ENCODE measurements at regions not wholly inside any gene's neighbourhood (a gene's known extent, or its start where the extent isn't known, plus 50 kb on each side); places are given as distances from the start of the nearest gene placed in this dataset.

DNA sequence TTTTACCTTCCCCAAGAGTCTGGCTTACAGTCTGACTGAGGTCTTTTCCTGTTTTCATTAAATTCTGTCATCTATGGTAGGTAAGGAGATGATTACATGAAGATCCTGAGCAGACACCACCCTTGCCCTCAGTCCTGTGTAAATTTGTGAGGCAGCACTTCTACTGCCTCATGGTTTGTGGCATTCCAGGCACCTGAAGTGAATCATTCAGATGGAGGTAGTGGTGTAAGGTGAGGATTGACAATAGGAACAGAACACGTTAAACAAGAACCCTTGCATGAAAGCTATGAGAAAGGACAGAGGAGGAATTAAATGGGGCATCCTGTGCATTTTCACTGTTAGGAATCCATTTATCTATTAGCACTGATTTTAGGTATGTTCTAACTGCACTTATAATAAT is 618.6 kb downstream of the TLL1 start:
- TF ChIP-seq POLR2A (IDR thresholded peaks at IDR 0.05) = no peak
- TF ChIP-seq, protein P1, sequence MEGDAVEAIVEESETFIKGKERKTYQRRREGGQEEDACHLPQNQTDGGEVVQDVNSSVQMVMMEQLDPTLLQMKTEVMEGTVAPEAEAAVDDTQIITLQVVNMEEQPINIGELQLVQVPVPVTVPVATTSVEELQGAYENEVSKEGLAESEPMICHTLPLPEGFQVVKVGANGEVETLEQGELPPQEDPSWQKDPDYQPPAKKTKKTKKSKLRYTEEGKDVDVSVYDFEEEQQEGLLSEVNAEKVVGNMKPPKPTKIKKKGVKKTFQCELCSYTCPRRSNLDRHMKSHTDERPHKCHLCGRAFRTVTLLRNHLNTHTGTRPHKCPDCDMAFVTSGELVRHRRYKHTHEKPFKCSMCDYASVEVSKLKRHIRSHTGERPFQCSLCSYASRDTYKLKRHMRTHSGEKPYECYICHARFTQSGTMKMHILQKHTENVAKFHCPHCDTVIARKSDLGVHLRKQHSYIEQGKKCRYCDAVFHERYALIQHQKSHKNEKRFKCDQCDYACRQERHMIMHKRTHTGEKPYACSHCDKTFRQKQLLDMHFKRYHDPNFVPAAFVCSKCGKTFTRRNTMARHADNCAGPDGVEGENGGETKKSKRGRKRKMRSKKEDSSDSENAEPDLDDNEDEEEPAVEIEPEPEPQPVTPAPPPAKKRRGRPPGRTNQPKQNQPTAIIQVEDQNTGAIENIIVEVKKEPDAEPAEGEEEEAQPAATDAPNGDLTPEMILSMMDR (IDR thresholded peaks at IDR 0.05) = no peak
- no peak for TF ChIP-seq POLR2AphosphoS5 (IDR thresholded peaks at IDR 0.05)
- Histone ChIP-seq H3K36me3 (no peaks in the 10 kb centered on the region), H3K4me3 (no peak overlapping the region), H3K9me3 (no peaks in the 10 kb centered on the region), H3K27ac (no peak overlapping the region), H3K4me1 (replicated peaks) (no peaks in the 10 kb centered on the region), H3K27me3 (replicated peaks; ENCODE audit: insufficient read depth) (no peaks in the 10 kb centered on the region)
- 69% methylated on average over 1 of the region's 1 CpG for WGBS
- no peak for DNase-seq (ENCODE audit: low spot score)
- intact Hi-C loops (cut with DNase I) = no loop called here

DNA sequence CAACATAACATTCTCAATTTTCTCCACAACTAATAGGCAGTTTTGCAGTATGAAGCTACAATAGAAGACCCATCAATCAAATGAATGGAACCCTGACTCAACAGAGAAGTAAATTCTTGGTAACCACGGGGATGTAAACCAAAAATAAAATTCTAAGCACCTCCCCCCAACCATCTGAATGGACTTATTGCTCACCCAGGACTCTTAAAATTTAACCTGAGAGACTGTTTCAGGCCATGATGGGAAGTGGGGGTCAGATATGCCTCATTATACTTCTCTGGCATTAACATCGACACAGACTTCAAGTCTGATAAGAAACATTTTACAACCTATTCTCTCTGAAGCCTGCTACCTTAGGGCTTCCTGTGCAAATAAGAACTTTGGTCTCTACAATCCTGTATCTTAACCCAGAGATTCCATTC is 620.9 kb downstream of the TLL1 start:
- DNase-seq (ENCODE audit: low spot score) = no peak
- H3K4me1 ChIP-seq (replicated peaks) = no peaks in the 10 kb centered on the region
- no peaks in the 10 kb centered on the region for H3K36me3 ChIP-seq
- WGBS = 17% methylated on average over 2 of the region's 2 CpGs
- H3K4me3 ChIP-seq = no peak overlapping the region
- intact Hi-C loops (cut with DNase I) = no loop called here
- TF ChIP-seq POLR2AphosphoS5 (IDR thresholded peaks at IDR 0.05) = no peak
- no peak for TF ChIP-seq POLR2A (IDR thresholded peaks at IDR 0.05)
- TF ChIP-seq, protein P1 (IDR thresholded peaks at IDR 0.05) = no peak
- H3K27ac ChIP-seq = no peak overlapping the region
- no peaks in the 10 kb centered on the region for H3K9me3 ChIP-seq
- H3K27me3 ChIP-seq (replicated peaks; ENCODE audit: insufficient read depth) = no peaks in the 10 kb centered on the region

DNA sequence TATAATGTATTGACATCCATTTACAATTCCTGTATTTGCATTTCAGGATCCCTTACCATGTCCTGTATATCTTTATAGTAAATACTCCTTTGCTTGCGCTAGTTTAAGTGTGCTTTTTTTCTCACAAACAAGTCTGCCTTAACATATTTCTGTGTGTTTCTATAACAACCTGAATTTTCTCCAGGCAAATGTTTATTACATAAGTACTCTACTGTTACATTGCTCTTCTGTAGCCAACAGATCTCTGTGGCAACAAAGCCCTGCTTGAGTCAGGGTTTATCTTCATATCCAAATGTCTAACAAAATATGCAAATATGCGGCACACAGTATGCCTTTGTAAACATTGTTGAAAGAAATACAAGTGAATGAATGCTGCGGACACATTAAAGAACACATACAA is 625.5 kb downstream of the TLL1 start:
- Histone ChIP-seq H3K36me3 (no peaks in the 10 kb centered on the region), H3K9me3 (no peaks in the 10 kb centered on the region), H3K27ac (no peak overlapping the region), H3K4me1 (replicated peaks) (no peaks in the 10 kb centered on the region), H3K27me3 (replicated peaks; ENCODE audit: insufficient read depth) (no peaks in the 10 kb centered on the region), H3K4me3 (no peak overlapping the region)
- 53% methylated on average over 3 of the region's 3 CpGs for WGBS
- TF ChIP-seq POLR2A (IDR thresholded peaks at IDR 0.05) (no peak), POLR2AphosphoS5 (IDR thresholded peaks at IDR 0.05) (no peak)
- TF ChIP-seq, protein P1 (IDR thresholded peaks at IDR 0.05) = no peak
- no peak for DNase-seq (ENCODE audit: low spot score)
- intact Hi-C loops (cut with DNase I) = no loop called here

DNA sequence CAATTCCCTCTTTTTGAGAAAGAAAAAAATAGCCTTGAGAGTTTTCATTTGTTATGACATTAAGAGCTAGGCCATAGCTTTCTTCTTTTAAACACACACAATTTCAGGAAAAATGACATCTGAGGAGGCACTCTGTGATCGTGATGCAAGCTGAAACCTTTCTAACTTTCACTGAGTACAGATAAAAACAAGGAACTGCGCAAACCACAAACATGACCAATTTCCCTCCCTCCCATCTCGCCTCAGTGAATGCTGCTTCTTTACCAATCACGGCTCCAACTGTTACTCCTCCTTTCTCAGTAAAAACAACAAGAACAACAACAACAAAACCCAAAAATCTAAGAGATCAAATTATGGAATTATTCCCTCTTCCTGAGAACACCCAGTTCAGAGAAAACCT is 626.8 kb downstream of the TLL1 start:
- H3K9me3 ChIP-seq = no peaks in the 10 kb centered on the region
- H3K36me3 ChIP-seq = no peaks in the 10 kb centered on the region
- WGBS = 11% methylated on average over 4 of the region's 4 CpGs
- H3K27me3 ChIP-seq (replicated peaks; ENCODE audit: insufficient read depth) = no peaks in the 10 kb centered on the region
- H3K4me3 ChIP-seq = no peak overlapping the region
- TF ChIP-seq POLR2AphosphoS5 (IDR thresholded peaks at IDR 0.05) (no peak), POLR2A (IDR thresholded peaks at IDR 0.05) (no peak)
- TF ChIP-seq, protein P1 (IDR thresholded peaks at IDR 0.05) = no peak
- intact Hi-C loops (cut with DNase I) = no loop called here
- no peaks in the 10 kb centered on the region for H3K4me1 ChIP-seq (replicated peaks)
- DNase-seq (ENCODE audit: low spot score) = no peak
- H3K27ac ChIP-seq = no peak overlapping the region

DNA sequence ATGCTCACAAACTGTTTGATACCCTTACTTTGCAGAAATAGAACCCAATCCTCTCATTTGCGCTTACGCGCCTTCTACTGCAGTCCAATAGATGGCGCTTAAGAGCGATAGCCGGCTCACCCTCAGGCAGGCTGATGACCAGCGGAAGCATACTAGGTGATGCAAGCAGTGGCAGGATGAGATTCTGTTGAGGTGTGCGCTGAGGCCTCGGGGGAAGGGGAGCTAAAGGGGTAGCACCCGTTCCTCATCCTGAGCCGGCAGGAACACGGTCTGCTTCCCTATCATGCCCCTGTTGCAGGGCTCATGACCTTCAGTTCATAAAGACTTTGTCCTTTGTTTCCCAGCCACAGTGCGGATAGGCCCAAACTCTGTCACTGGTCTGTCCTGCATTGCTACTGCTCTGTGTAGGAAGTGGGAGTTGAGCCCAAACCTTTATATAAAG is 628.9 kb downstream of the TLL1 start:
- WGBS = 69% methylated on average over 13 of the region's 13 CpGs
- intact Hi-C loops (cut with DNase I) = no loop called here

More for the DNA sequence above, 628.9 kb downstream of the TLL1 start:
- Histone ChIP-seq H3K4me3 (no peak overlapping the region), H3K27ac (no peak overlapping the region), H3K36me3 (no peaks in the 10 kb centered on the region), H3K9me3 (no peaks in the 10 kb centered on the region), H3K27me3 (replicated peaks; ENCODE audit: insufficient read depth) (no peaks in the 10 kb centered on the region), H3K4me1 (replicated peaks) (no peaks in the 10 kb centered on the region)
- TF ChIP-seq, protein P1 (IDR thresholded peaks at IDR 0.05) = no peak
- TF ChIP-seq POLR2AphosphoS5 (IDR thresholded peaks at IDR 0.05) (no peak), POLR2A (IDR thresholded peaks at IDR 0.05) (no peak)
- DNase-seq (ENCODE audit: low spot score) = no peak

Data from prostate gland (tissue), 2 donors.